HEK293 (cell line): ENCODE measurements at regions not wholly inside any gene's neighbourhood (a gene's known extent, or its start where the extent isn't known, plus 50 kb on each side); places are given as distances from the start of the nearest gene placed in this dataset.

Source experiments
- CTCF ChIA-PET: fragments of 350-600 bp; formaldehyde crosslinking; extraction: SDS; loops from one replicate; lab custom pipeline; 2021; ENCODE audit warnings: antibody characterized with exemption; lab: Yijun Ruan, JAX
- POLR2A ChIA-PET: fragments of 300-600 bp; formaldehyde crosslinking; extraction: SDS; loops from one replicate; lab custom pipeline; 2020; ENCODE audit warnings: antibody characterized with exemption, inconsistent platforms; lab: Yijun Ruan, JAX
- H3K27ac ChIP-seq: fragments of 200-500 bp; sonication (Bioruptor generic); 2 replicates; pipeline ENCODE4 v1.5.1; 2014; ENCODE audit warnings: low read depth, low read length, control low read depth, inconsistent platforms; ENCODE audit errors: extremely low read depth
- H3K36me3 ChIP-seq, 2 experiments: fragments of 200-500 bp in 1 of 2; sonication (Bioruptor generic) in 1 of 2; 1 replicate in 1 of 2; 2 replicates in 1 of 2; pipeline ENCODE4 v1.5.1; 2014 to 2017; ENCODE audit warnings: inconsistent platforms in 2 of 2, low read length in 2 of 2; ENCODE audit not compliant: control insufficient read depth in 2 of 2, insufficient read depth in 1 of 2
- H3K4me1 ChIP-seq: fragments of 200-500 bp; sonication (Bioruptor generic); 2 replicates; pipeline ENCODE4 v1.5.1; 2014; ENCODE audit warnings: mild to moderate bottlenecking, low read length, inconsistent platforms; ENCODE audit not compliant: control insufficient read depth, insufficient read depth
- H3K4me3 ChIP-seq: 2 replicates; pipeline ENCODE4 v1.5.1; 2011; ENCODE audit warnings: low read depth, mild to moderate bottlenecking, control low read depth, low read length, moderate library complexity
- H3K9me3 ChIP-seq: fragments of 200-500 bp; sonication (Bioruptor generic); 2 replicates; pipeline ENCODE4 v1.5.1; 2014; ENCODE audit warnings: low read depth, low read length, inconsistent platforms; ENCODE audit not compliant: control insufficient read depth, insufficient read depth
- FEZF1 ChIP-seq: fragments of 450-650 bp; formaldehyde crosslinking; IDR thresholded peaks from 2 replicates; pipeline ENCODE4 v1.5.1; 2016; ENCODE audit warnings: missing biosample characterization, missing genetic modification characterization
- HOXD13 ChIP-seq: sonication (generic); formaldehyde crosslinking; IDR thresholded peaks from 2 replicates; pipeline ENCODE4 v1.8.0; 2022; ENCODE audit warnings: missing genetic modification reagents, borderline replicate concordance
- PATZ1 ChIP-seq: fragments of 450-650 bp; formaldehyde crosslinking; IDR thresholded peaks from 2 replicates; pipeline ENCODE4 v1.5.1; 2016; ENCODE audit warnings: missing biosample characterization, missing genetic modification characterization
- SCRT2 ChIP-seq: fragments of 450-650 bp; formaldehyde crosslinking; IDR thresholded peaks from 2 replicates; pipeline ENCODE4 v1.5.1; 2016; ENCODE audit warnings: missing biosample characterization, missing genetic modification characterization
- ZFP41 ChIP-seq: fragments of 450-650 bp; formaldehyde crosslinking; IDR thresholded peaks from 2 replicates; pipeline ENCODE4 v1.5.1; 2016; ENCODE audit warnings: missing biosample characterization, missing genetic modification characterization, borderline replicate concordance
- ZNF155 ChIP-seq: fragments of 450-650 bp; formaldehyde crosslinking; IDR thresholded peaks from 2 replicates; pipeline ENCODE4 v1.5.1; 2016; ENCODE audit warnings: missing biosample characterization, missing genetic modification characterization
- ZNF175 ChIP-seq: fragments of 450-650 bp; formaldehyde crosslinking; IDR thresholded peaks from 2 replicates; pipeline ENCODE4 v1.5.1; 2016; ENCODE audit warnings: missing biosample characterization, missing genetic modification characterization
- ZNF184 ChIP-seq: fragments of 450-650 bp; IDR thresholded peaks from 2 replicates; pipeline ENCODE4 v1.5.1; 2018; ENCODE audit warnings: missing biosample characterization, mild to moderate bottlenecking, missing genetic modification characterization
- ZNF211 ChIP-seq: fragments of 450-650 bp; formaldehyde crosslinking; IDR thresholded peaks from 2 replicates; pipeline ENCODE4 v1.5.1; 2016; ENCODE audit warnings: low read depth, missing biosample characterization, missing genetic modification characterization
- ZNF239 ChIP-seq: fragments of 450-650 bp; formaldehyde crosslinking; IDR thresholded peaks from 2 replicates; pipeline ENCODE4 v1.5.1; 2016; ENCODE audit warnings: missing biosample characterization, missing genetic modification characterization
- ZNF266 ChIP-seq: fragments of 450-650 bp; formaldehyde crosslinking; IDR thresholded peaks from 2 replicates; pipeline ENCODE4 v1.5.1; 2016; ENCODE audit warnings: missing biosample characterization, missing genetic modification characterization, low read depth
- ZNF449 ChIP-seq: fragments of 450-650 bp; formaldehyde crosslinking; IDR thresholded peaks from 2 replicates; pipeline ENCODE4 v1.5.1; 2017; ENCODE audit warnings: missing biosample characterization, mild to moderate bottlenecking, missing genetic modification characterization, moderate library complexity
- ZNF600 ChIP-seq: fragments of 450-650 bp; formaldehyde crosslinking; IDR thresholded peaks from 2 replicates; pipeline ENCODE4 v1.5.1; 2016; ENCODE audit warnings: missing biosample characterization, missing genetic modification characterization
- ZNF623 ChIP-seq: fragments of 450-650 bp; formaldehyde crosslinking; IDR thresholded peaks from 2 replicates; pipeline ENCODE4 v1.5.1; 2016; ENCODE audit warnings: missing biosample characterization, missing genetic modification characterization
- ZNF654 ChIP-seq: fragments of 450-650 bp; formaldehyde crosslinking; IDR thresholded peaks from 2 replicates; pipeline ENCODE4 v1.5.1; 2016; ENCODE audit warnings: low read depth, missing biosample characterization, missing genetic modification characterization
- ZNF660 ChIP-seq: fragments of 450-650 bp; IDR thresholded peaks from 2 replicates; pipeline ENCODE4 v1.5.1; 2018; ENCODE audit warnings: missing biosample characterization, mild to moderate bottlenecking, missing genetic modification characterization
- ZNF707 ChIP-seq: fragments of 450-650 bp; formaldehyde crosslinking; IDR thresholded peaks from 2 replicates; pipeline ENCODE4 v1.5.1; 2016; ENCODE audit warnings: missing biosample characterization, missing genetic modification characterization
- ZXDB ChIP-seq: fragments of 450-650 bp; formaldehyde crosslinking; IDR thresholded peaks from 2 replicates; pipeline ENCODE4 v1.5.1; 2016; ENCODE audit warnings: missing biosample characterization, missing genetic modification characterization

GRCh38 chr4:20420916-20421602, 169.4 kb downstream of the SLIT2 start:
- no peaks in the 10 kb centered on the region for H3K9me3 ChIP-seq
- H3K4me3 ChIP-seq: no peak overlapping the region
- H3K36me3 ChIP-seq: peaks cover 0 to 7% of the 10 kb centered on the region in 2 experiments; a peak in 1 of 3 replicates
- ChIA-PET POLR2A (no interaction called here), CTCF (interaction anchor here (0.8 kb wide), 1 partner anchor 264 kb away, joined by 4 read pairs; no protein-coding TSS in a partner anchor)
- no peak overlapping the region for H3K27ac ChIP-seq
- H3K4me1 ChIP-seq: no peaks in the 10 kb centered on the region
- TF ChIP-seq ZNF175 (no peak), SCRT2 (no peak), ZNF155 (no peak), ZNF266 (no peak), ZNF660 (tag by site-specific recombination) (no peak), ZNF239 (tag by site-specific recombination) (no peak), ZNF623 (tag by site-specific recombination) (no peak), ZXDB (no peak), PATZ1 (no peak)

DNA sequence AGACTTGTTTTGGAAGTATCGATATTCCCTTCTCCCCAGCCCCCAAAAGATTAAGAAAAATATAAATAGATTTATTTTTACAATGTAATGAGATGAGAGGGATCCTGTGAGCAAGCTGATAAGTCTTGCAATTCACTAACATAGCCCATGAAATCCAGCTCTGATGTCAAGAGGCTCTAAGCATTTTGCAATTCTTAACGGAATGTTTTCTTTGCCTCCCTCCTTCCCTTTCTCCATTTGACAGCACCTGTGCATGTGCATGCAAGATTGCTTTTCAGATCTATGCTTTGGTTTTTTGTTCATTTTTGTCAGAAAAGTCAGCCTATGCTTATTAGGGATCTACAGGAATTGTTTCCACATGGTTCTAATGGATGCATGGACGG, 169.9 kb downstream of the SLIT2 start:
- no peak overlapping the region for H3K4me3 ChIP-seq
- no peak for TF ChIP-seq FEZF1 (tag by site-specific recombination)
- no peak for TF ChIP-seq ZNF184 (tag by site-specific recombination)
- TF ChIP-seq HOXD13 (CRISPR knock-in tag): no peak
- TF ChIP-seq ZFP41 (tag by site-specific recombination): no peak
- TF ChIP-seq ZNF211 (tag by site-specific recombination): no peak
- TF ChIP-seq, all 188 proteins: peak for 0
- no peak overlapping the region for H3K27ac ChIP-seq
- H3K9me3 ChIP-seq: no peaks in the 10 kb centered on the region
- H3K36me3 ChIP-seq: peaks cover 0 to 5% of the 10 kb centered on the region in 2 experiments; a peak in 1 of 3 replicates
- no peaks in the 10 kb centered on the region for H3K4me1 ChIP-seq
- CTCF ChIA-PET: interaction anchor here (0.8 to 0.9 kb wide), 2 partner anchors 153 to 264 kb away, joined by 3 to 4 read pairs; no protein-coding TSS in a partner anchor
- POLR2A ChIA-PET: no interaction called here

DNA sequence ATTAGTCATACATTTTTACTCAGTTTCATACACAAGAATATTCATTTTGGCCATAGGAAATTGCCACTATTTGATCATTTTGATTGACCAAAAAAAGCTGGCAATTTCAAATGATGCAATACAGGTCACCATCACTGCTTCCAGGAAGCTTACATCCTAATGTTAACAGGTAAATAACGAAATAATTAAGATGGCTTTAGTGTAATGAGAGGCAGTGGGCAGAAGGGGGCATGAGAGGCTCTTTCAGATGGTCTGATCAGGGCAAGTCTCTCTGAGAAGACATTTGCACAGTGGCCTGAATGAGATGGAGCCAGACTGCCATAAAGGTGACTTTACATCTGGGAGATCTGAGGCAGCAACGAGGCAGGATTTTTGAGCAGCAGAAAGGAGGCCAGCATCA, 170.7 kb downstream of the SLIT2 start:
- no peaks in the 10 kb centered on the region for H3K9me3 ChIP-seq
- peak; percentile 38 for TF ChIP-seq ZNF654 (tag by site-specific recombination)
- no peak for TF ChIP-seq ZNF449 (tag by site-specific recombination)
- no peak for TF ChIP-seq ZNF707
- 0 out of 2 replicates have a peak, but pooled peaks have one; percentile 19 for TF ChIP-seq ZNF600 (tag by site-specific recombination)
- no peaks in the 10 kb centered on the region for H3K4me1 ChIP-seq
- POLR2A ChIA-PET: no interaction called here
- H3K27ac ChIP-seq: no peak overlapping the region
- CTCF ChIA-PET: interaction anchor here (0.6 to 0.9 kb wide), 5 partner anchors 43 to 263 kb away, joined by 3 to 5 read pairs (median 3); no protein-coding TSS in a partner anchor
- H3K36me3 ChIP-seq: peaks cover 0 to 5% of the 10 kb centered on the region in 2 experiments; a peak in 1 of 3 replicates
- H3K4me3 ChIP-seq: no peak overlapping the region
